ENCODE measurements at regions not wholly inside any gene's neighbourhood (a gene's known extent, or its start where the extent isn't known, plus 50 kb on each side); places are given as distances from the start of the nearest gene placed in this dataset.

DNA sequence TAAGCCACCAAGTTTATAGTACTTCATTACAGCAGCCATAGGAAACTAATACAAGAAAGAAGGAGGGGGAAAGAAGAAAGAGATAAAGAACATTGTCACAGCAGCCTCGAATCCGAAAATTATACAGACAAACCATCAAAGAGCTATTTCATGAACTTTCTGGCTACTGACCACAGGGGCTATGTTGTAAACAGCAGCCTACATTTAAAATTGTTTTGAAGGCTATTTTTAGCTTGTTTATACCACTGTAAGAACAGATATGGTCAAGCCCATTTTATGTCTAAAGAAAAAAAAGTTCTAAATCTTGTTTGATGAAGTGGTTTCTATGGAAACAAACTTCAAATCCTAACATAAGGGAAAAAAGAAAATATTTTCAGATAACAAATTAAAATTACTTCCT lies 282.1 kb downstream of the GABRG1 start:
- Histone ChIP-seq H3K36me3 (ENCODE audit: insufficient read depth in 1 of 2, low read depth in 1 of 2) (no peaks in the 10 kb centered on the region), H3K27ac (no peak overlapping the region), H3K4me1 (no peaks in the 10 kb centered on the region), H3K4me3 (no peak overlapping the region), H3K27me3 (ENCODE audit: insufficient read depth in 3 of 3, low read length in 2 of 3) (no peaks in the 10 kb centered on the region), H3K9me3 (no peaks in the 10 kb centered on the region)
- DNase-seq (no peak), ATAC-seq (no peak)
- WGBS, 3 donors, result 54 to 69% (median 63%) methylated on average over 2 of the region's 2 CpGs
- intact Hi-C loops (cut with DNase I), result no loop called here
- no peak for TF ChIP-seq CTCF (IDR thresholded peaks at IDR 0.05)

- ATAC-seq, result no peak
- no peak for DNase-seq
- H3K9me3 ChIP-seq, result peaks cover 5% of the 10 kb centered on the region
- 52 to 56% (median 56%) methylated on average over 2 of the region's 2 CpGs for WGBS, 3 donors
- H3K4me1 ChIP-seq, result no peaks in the 10 kb centered on the region
- no peak overlapping the region for H3K4me3 ChIP-seq
- no peak overlapping the region for H3K27ac ChIP-seq
- H3K36me3 ChIP-seq (ENCODE audit: insufficient read depth in 1 of 2, low read depth in 1 of 2), result no peaks in the 10 kb centered on the region
- intact Hi-C loops (cut with DNase I), result no loop called here
- no peak for TF ChIP-seq CTCF (IDR thresholded peaks at IDR 0.05)
- no peaks in the 10 kb centered on the region for H3K27me3 ChIP-seq (ENCODE audit: insufficient read depth in 3 of 3, low read length in 2 of 3)
These were observed 292.2 kb downstream of the GABRG1 start for GRCh38 chr4:45831692-45832091.

GRCh38 chr4:45803994-45804393 lies 319.9 kb downstream of the GABRG1 start:
- Histone ChIP-seq H3K27me3 (ENCODE audit: insufficient read depth in 3 of 3, low read length in 2 of 3) (no peaks in the 10 kb centered on the region), H3K9me3 (no peaks in the 10 kb centered on the region), H3K27ac (no peak overlapping the region), H3K36me3 (ENCODE audit: insufficient read depth in 1 of 2, low read depth in 1 of 2) (no peaks in the 10 kb centered on the region), H3K4me3 (no peak overlapping the region), H3K4me1 (no peaks in the 10 kb centered on the region)
- no peak for TF ChIP-seq CTCF (IDR thresholded peaks at IDR 0.05)
- WGBS, 3 donors, result 79 to 82% (median 80%) methylated on average over 2 of the region's 2 CpGs
- ATAC-seq (no peak), DNase-seq (no peak)
- intact Hi-C loops (cut with DNase I), result loop anchor here in 1 of 2 donors (10.0 kb wide), 1 partner anchor 939 kb away; no protein-coding TSS in a partner anchor

DNA sequence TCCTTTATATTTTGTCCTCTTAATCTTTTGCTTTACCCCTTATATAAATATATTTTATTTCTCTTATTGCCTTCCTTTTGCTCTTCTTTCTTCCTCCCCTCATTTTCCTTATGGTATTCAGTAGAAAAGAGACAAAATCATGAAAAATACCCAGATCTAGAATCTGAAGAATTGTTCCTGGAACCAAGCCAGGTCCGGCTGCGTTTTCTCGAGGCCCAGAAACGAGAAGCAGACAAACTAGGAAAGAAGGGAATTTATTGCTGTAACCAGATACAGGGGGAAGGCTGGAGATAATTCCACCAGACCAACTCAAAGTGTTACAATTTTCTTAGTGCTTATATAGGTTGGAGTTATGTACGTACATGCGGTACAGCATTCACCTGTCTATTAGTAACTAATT lies 328.7 kb downstream of the GABRG1 start:
- no peak for ATAC-seq
- intact Hi-C loops (cut with DNase I), result no loop called here
- no peak overlapping the region for H3K4me3 ChIP-seq

More for the DNA sequence above, 328.7 kb downstream of the GABRG1 start:
- no peak for TF ChIP-seq CTCF (IDR thresholded peaks at IDR 0.05)
- H3K27me3 ChIP-seq (ENCODE audit: insufficient read depth in 3 of 3, low read length in 2 of 3), result no peaks in the 10 kb centered on the region
- H3K9me3 ChIP-seq, result no peaks in the 10 kb centered on the region
- H3K4me1 ChIP-seq, result no peaks in the 10 kb centered on the region
- DNase-seq, result no peak
- H3K27ac ChIP-seq, result no peak overlapping the region
- WGBS, 3 donors, result 18 to 25% (median 20%) methylated on average over 6 of the region's 6 CpGs
- no peaks in the 10 kb centered on the region for H3K36me3 ChIP-seq (ENCODE audit: insufficient read depth in 1 of 2, low read depth in 1 of 2)
